CD4-positive, alpha-beta T cell treated with Interleukin-1 beta for 1 hour (primary cell): ENCODE measurements at regions not wholly inside any gene's neighbourhood (a gene's known extent, or its start where the extent isn't known, plus 50 kb on each side); places are given as distances from the start of the nearest gene placed in this dataset.
"Not testable (repeated sequence)": the region's sequence is repeated elsewhere in the genome, so short reads cannot be mapped to it uniquely, and the experiment has no call there.

Experiments used
- DNase-seq, 2 donors: peaks; one replicate each; pipeline ENCODE4 v3.0.0-alpha.2; 2020 to 2022

GRCh38 chr12:131277186-131278091, 323.7 kb downstream of the ADGRD1 start:
- DNase-seq, result not testable (repeated sequence)

GRCh38 chr12:131278451-131279115, 324.9 kb downstream of the ADGRD1 start:
- DNase-seq, result not testable (repeated sequence)

- no peak for DNase-seq
Observed at GRCh38 chr12:131279281-131279921, 325.7 kb downstream of the ADGRD1 start.

- no peak for DNase-seq
Observed at GRCh38 chr12:131280426-131280825, 326.7 kb downstream of the ADGRD1 start.

- no peak for DNase-seq
Observed at GRCh38 chr12:131281016-131281415, 327.3 kb downstream of the ADGRD1 start.

GRCh38 chr12:131282292-131283080, 328.8 kb downstream of the ADGRD1 start:
- DNase-seq, result no peak

GRCh38 chr12:131283191-131283861, 329.6 kb downstream of the ADGRD1 start:
- DNase-seq, result no peak

- DNase-seq, result not testable (repeated sequence)
Observed at GRCh38 chr12:131283862-131284825, 330.4 kb downstream of the ADGRD1 start.

- not testable (repeated sequence) for DNase-seq
Observed at GRCh38 chr12:131284954-131285904, 331.5 kb downstream of the ADGRD1 start.

GRCh38 chr12:131285905-131286295, 332.2 kb downstream of the ADGRD1 start:
- DNase-seq, result not testable (repeated sequence)

- not testable (repeated sequence) for DNase-seq
Observed at GRCh38 chr12:131286301-131286700, 332.6 kb downstream of the ADGRD1 start.

- no peak for DNase-seq
Observed at GRCh38 chr12:131287015-131287937, 333.6 kb downstream of the ADGRD1 start.

- DNase-seq, result no peak
Observed at GRCh38 chr12:131287938-131288764, 334.4 kb downstream of the ADGRD1 start.

- not testable (repeated sequence) for DNase-seq
Observed at GRCh38 chr12:131288765-131289695, 335.3 kb downstream of the ADGRD1 start.

- not testable (repeated sequence) for DNase-seq
Observed at GRCh38 chr12:131289807-131290206, 336.1 kb downstream of the ADGRD1 start.

- no peak for DNase-seq
Observed at GRCh38 chr12:131290255-131290959, 336.7 kb downstream of the ADGRD1 start.
